Activated T-helper 2 cell treated with anti-CD3 and anti-CD28 coated beads, Interferon-gamma antibody, Interleukin-2, Interleukin-4, amounts not matched to agents 10 μg/mL and 5 μg/mL and 100 μg/mL, durations not matched to agents 14 hours and 24 hours and 36 hours (primary cell): ENCODE measurements at regions not wholly inside any gene's neighbourhood (a gene's known extent, or its start where the extent isn't known, plus 50 kb on each side); places are given as distances from the start of the nearest gene placed in this dataset.

Experiments used
- DNase-seq: peaks from one replicate; pipeline ENCODE4 v3.0.0; 2021; ENCODE audit warnings: low spot score
- H3K27ac Mint-ChIP-seq: one replicate; pipeline ENCODE4 v1.8.0; 2021; ENCODE audit warnings: mixed read lengths
- H3K27me3 Mint-ChIP-seq: one replicate; pipeline ENCODE4 v1.8.0; 2021; ENCODE audit warnings: low read depth, mixed read lengths
- H3K36me3 Mint-ChIP-seq: one replicate; pipeline ENCODE4 v1.8.0; 2021; ENCODE audit warnings: low read depth, mixed read lengths
- H3K4me1 Mint-ChIP-seq: one replicate; pipeline ENCODE4 v1.8.0; 2021; ENCODE audit warnings: low read depth, mixed read lengths
- H3K4me3 Mint-ChIP-seq: one replicate; pipeline ENCODE4 v1.8.0; 2021; ENCODE audit warnings: low read depth, mild to moderate bottlenecking, moderate library complexity, mixed read lengths
- H3K9me3 Mint-ChIP-seq: one replicate; pipeline ENCODE4 v1.8.0; 2021; ENCODE audit warnings: mixed read lengths
- intact Hi-C: fragments of 100-400 bp; cut with micrococcal nuclease; formaldehyde crosslinking; loops from one replicate; pipeline ENCODE4 v1.15.1; 2023

GRCh38 chr13:62706048-62706447, 1290.4 kb upstream of the PCDH20 start:
- H3K4me3 Mint-ChIP-seq = no peak overlapping the region
- intact Hi-C loops = no loop called here
- no peak overlapping the region for H3K27ac Mint-ChIP-seq
- no peaks in the 10 kb centered on the region for H3K36me3 Mint-ChIP-seq
- DNase-seq = no peak
- no peaks in the 10 kb centered on the region for H3K4me1 Mint-ChIP-seq
- no peaks in the 10 kb centered on the region for H3K27me3 Mint-ChIP-seq
- peaks cover 22% of the 10 kb centered on the region for H3K9me3 Mint-ChIP-seq

- no peak overlapping the region for H3K27ac Mint-ChIP-seq
- no peak for DNase-seq
- intact Hi-C loops = no loop called here
- H3K4me3 Mint-ChIP-seq = no peak overlapping the region
- H3K4me1 Mint-ChIP-seq = no peaks in the 10 kb centered on the region
- H3K36me3 Mint-ChIP-seq = no peaks in the 10 kb centered on the region
- H3K27me3 Mint-ChIP-seq = no peaks in the 10 kb centered on the region
- peaks cover 29% of the 10 kb centered on the region for H3K9me3 Mint-ChIP-seq
Measured at GRCh38 chr13:62704875-62705274, 1289.2 kb upstream of the PCDH20 start.

GRCh38 chr13:62702502-62702901, 1286.9 kb upstream of the PCDH20 start:
- no peaks in the 10 kb centered on the region for H3K36me3 Mint-ChIP-seq
- intact Hi-C loops = no loop called here
- H3K4me3 Mint-ChIP-seq = no peak overlapping the region
- peaks cover 19% of the 10 kb centered on the region for H3K9me3 Mint-ChIP-seq
- DNase-seq = no peak
- no peaks in the 10 kb centered on the region for H3K4me1 Mint-ChIP-seq
- no peak overlapping the region for H3K27ac Mint-ChIP-seq
- no peaks in the 10 kb centered on the region for H3K27me3 Mint-ChIP-seq

GRCh38 chr13:62697701-62698100, 1282.1 kb upstream of the PCDH20 start:
- no peaks in the 10 kb centered on the region for H3K36me3 Mint-ChIP-seq
- DNase-seq = no peak
- H3K27ac Mint-ChIP-seq = no peak overlapping the region
- H3K4me3 Mint-ChIP-seq = no peak overlapping the region
- intact Hi-C loops = no loop called here
- no peaks in the 10 kb centered on the region for H3K27me3 Mint-ChIP-seq
- H3K9me3 Mint-ChIP-seq = peaks cover 22% of the 10 kb centered on the region
- H3K4me1 Mint-ChIP-seq = no peaks in the 10 kb centered on the region

GRCh38 chr13:62696490-62696889, 1280.8 kb upstream of the PCDH20 start:
- intact Hi-C loops = no loop called here
- Mint-ChIP-seq H3K4me1 (no peaks in the 10 kb centered on the region), H3K27ac (no peak overlapping the region), H3K27me3 (no peaks in the 10 kb centered on the region), H3K9me3 (peaks cover 22% of the 10 kb centered on the region), H3K36me3 (no peaks in the 10 kb centered on the region), H3K4me3 (no peak overlapping the region)
- no peak for DNase-seq

GRCh38 chr13:62687732-62688131, 1272.1 kb upstream of the PCDH20 start:
- Mint-ChIP-seq H3K9me3 (no peaks in the 10 kb centered on the region), H3K36me3 (no peaks in the 10 kb centered on the region), H3K27me3 (no peaks in the 10 kb centered on the region), H3K4me3 (no peak overlapping the region), H3K27ac (no peak overlapping the region), H3K4me1 (no peaks in the 10 kb centered on the region)
- DNase-seq = no peak
- intact Hi-C loops = no loop called here

- intact Hi-C loops = no loop called here
- Mint-ChIP-seq H3K9me3 (peaks cover 9% of the 10 kb centered on the region), H3K4me1 (no peaks in the 10 kb centered on the region), H3K36me3 (no peaks in the 10 kb centered on the region), H3K27ac (no peak overlapping the region), H3K4me3 (no peak overlapping the region), H3K27me3 (no peaks in the 10 kb centered on the region)
- no peak for DNase-seq
Measured at GRCh38 chr13:62684359-62684758, 1268.7 kb upstream of the PCDH20 start.

- no peaks in the 10 kb centered on the region for H3K4me1 Mint-ChIP-seq
- no peak overlapping the region for H3K4me3 Mint-ChIP-seq
- peaks cover 9% of the 10 kb centered on the region for H3K9me3 Mint-ChIP-seq
- no peaks in the 10 kb centered on the region for H3K36me3 Mint-ChIP-seq
- H3K27ac Mint-ChIP-seq = no peak overlapping the region
- H3K27me3 Mint-ChIP-seq = no peaks in the 10 kb centered on the region
- intact Hi-C loops = no loop called here
- no peak for DNase-seq
Measured at GRCh38 chr13:62682788-62683187, 1267.1 kb upstream of the PCDH20 start.

GRCh38 chr13:62678039-62678438, 1262.4 kb upstream of the PCDH20 start:
- intact Hi-C loops = no loop called here
- H3K27me3 Mint-ChIP-seq = no peaks in the 10 kb centered on the region
- H3K4me3 Mint-ChIP-seq = no peak overlapping the region
- peaks cover 19% of the 10 kb centered on the region for H3K9me3 Mint-ChIP-seq
- no peak overlapping the region for H3K27ac Mint-ChIP-seq
- no peak for DNase-seq
- no peaks in the 10 kb centered on the region for H3K36me3 Mint-ChIP-seq
- no peaks in the 10 kb centered on the region for H3K4me1 Mint-ChIP-seq

GRCh38 chr13:62663767-62664166, 1248.1 kb upstream of the PCDH20 start:
- Mint-ChIP-seq H3K27ac (no peak overlapping the region), H3K9me3 (peaks cover 11% of the 10 kb centered on the region), H3K36me3 (no peaks in the 10 kb centered on the region), H3K4me3 (no peak overlapping the region), H3K27me3 (no peaks in the 10 kb centered on the region), H3K4me1 (no peaks in the 10 kb centered on the region)
- intact Hi-C loops = no loop called here
- no peak for DNase-seq

- no peaks in the 10 kb centered on the region for H3K27me3 Mint-ChIP-seq
- intact Hi-C loops = no loop called here
- no peak for DNase-seq
- no peak overlapping the region for H3K27ac Mint-ChIP-seq
- H3K4me3 Mint-ChIP-seq = no peak overlapping the region
- no peaks in the 10 kb centered on the region for H3K4me1 Mint-ChIP-seq
- peaks cover 23% of the 10 kb centered on the region for H3K9me3 Mint-ChIP-seq
- H3K36me3 Mint-ChIP-seq = no peaks in the 10 kb centered on the region
Measured at GRCh38 chr13:62659365-62659764, 1243.7 kb upstream of the PCDH20 start.

- no peak for DNase-seq
- H3K27ac Mint-ChIP-seq = no peak overlapping the region
- peaks cover 20% of the 10 kb centered on the region for H3K9me3 Mint-ChIP-seq
- H3K27me3 Mint-ChIP-seq = no peaks in the 10 kb centered on the region
- H3K4me1 Mint-ChIP-seq = no peaks in the 10 kb centered on the region
- intact Hi-C loops = no loop called here
- no peaks in the 10 kb centered on the region for H3K36me3 Mint-ChIP-seq
- H3K4me3 Mint-ChIP-seq = no peak overlapping the region
Measured at GRCh38 chr13:62653371-62653770, 1237.7 kb upstream of the PCDH20 start.

GRCh38 chr13:62643799-62644524, 1228.3 kb upstream of the PCDH20 start:
- Mint-ChIP-seq H3K4me1 (no peaks in the 10 kb centered on the region), H3K4me3 (no peak overlapping the region), H3K36me3 (no peaks in the 10 kb centered on the region), H3K27ac (no peak overlapping the region), H3K27me3 (no peaks in the 10 kb centered on the region), H3K9me3 (peaks cover 28% of the 10 kb centered on the region)
- no peak for DNase-seq
- intact Hi-C loops = no loop called here

GRCh38 chr13:62643007-62643483, 1227.4 kb upstream of the PCDH20 start:
- H3K36me3 Mint-ChIP-seq = no peaks in the 10 kb centered on the region
- intact Hi-C loops = no loop called here
- no peak overlapping the region for H3K4me3 Mint-ChIP-seq
- H3K27ac Mint-ChIP-seq = no peak overlapping the region
- H3K4me1 Mint-ChIP-seq = no peaks in the 10 kb centered on the region
- peaks cover 28% of the 10 kb centered on the region for H3K9me3 Mint-ChIP-seq
- DNase-seq = no peak
- no peaks in the 10 kb centered on the region for H3K27me3 Mint-ChIP-seq
